ENCODE measurements at regions not wholly inside any gene's neighbourhood (a gene's known extent, or its start where the extent isn't known, plus 50 kb on each side); places are given as distances from the start of the nearest gene placed in this dataset.

- TF ChIP-seq POLR2A (IDR thresholded peaks at IDR 0.05; ENCODE audit: low read length): no peak
- TF ChIP-seq GATA1 (IDR thresholded peaks at IDR 0.05; ENCODE audit: low read depth, low read length): no peak
- no peak for DNase-seq
These were observed 131.2 kb upstream of the KLF4 start for GRCh38 chr9:107620801-107621200.

DNA sequence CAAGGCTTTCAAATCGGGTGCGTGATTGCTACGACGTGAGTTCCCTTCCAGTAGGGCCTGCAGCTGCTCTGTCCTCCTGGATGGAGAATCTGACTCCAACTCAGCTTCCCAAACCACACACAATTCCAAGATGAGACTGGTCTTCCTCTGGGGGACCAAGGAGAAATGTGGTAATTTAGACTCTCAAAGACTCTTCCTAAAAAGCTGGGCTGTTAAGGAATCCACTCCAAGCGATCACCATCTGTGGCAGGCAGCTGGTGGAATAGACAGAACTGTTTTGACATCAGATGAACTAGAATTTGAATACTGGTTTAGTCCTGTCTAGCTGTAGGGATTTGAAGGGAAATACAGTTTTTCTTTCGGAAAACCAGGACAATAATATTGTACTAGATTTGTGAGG, 130.7 kb upstream of the KLF4 start:
- DNase-seq: no peak
- TF ChIP-seq POLR2A (IDR thresholded peaks at IDR 0.05; ENCODE audit: low read length) (no peak), GATA1 (IDR thresholded peaks at IDR 0.05; ENCODE audit: low read depth, low read length) (no peak)

- TF ChIP-seq GATA1 (IDR thresholded peaks at IDR 0.05; ENCODE audit: low read depth, low read length): no peak
- no peak for TF ChIP-seq POLR2A (IDR thresholded peaks at IDR 0.05; ENCODE audit: low read length)
- DNase-seq: no peak
These were observed 125.8 kb upstream of the KLF4 start for GRCh38 chr9:107615321-107615720.

GRCh38 chr9:107614765-107615164, 125.2 kb upstream of the KLF4 start:
- no peak for TF ChIP-seq GATA1 (IDR thresholded peaks at IDR 0.05; ENCODE audit: low read depth, low read length)
- no peak for TF ChIP-seq POLR2A (IDR thresholded peaks at IDR 0.05; ENCODE audit: low read length)

DNA sequence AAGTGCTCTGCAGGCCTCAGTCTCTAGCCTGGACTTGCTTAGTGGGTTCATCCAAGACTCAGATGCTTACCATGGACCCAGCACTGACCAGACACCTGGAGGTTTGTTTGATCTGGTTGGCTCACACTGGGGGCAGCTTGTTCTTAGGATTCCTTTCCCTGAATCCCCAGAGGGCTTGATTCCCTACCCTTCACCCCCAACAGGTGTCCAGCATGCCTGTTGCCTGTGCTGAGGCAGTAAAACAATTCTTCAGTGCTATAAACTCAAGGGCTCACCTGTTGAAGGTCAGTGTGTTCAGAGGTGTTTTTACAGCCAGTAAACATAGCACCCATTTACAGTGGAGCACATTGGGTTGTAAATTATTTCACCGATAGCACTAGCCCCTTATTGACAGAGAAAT, 123.8 kb upstream of the KLF4 start:
- TF ChIP-seq POLR2A (IDR thresholded peaks at IDR 0.05; ENCODE audit: low read length) (no peak), GATA1 (IDR thresholded peaks at IDR 0.05; ENCODE audit: low read depth, low read length) (no peak)
- DNase-seq: no peak

More at GRCh38 chr9:107614765-107615164, 125.2 kb upstream of the KLF4 start:
- DNase-seq: no peak

DNA sequence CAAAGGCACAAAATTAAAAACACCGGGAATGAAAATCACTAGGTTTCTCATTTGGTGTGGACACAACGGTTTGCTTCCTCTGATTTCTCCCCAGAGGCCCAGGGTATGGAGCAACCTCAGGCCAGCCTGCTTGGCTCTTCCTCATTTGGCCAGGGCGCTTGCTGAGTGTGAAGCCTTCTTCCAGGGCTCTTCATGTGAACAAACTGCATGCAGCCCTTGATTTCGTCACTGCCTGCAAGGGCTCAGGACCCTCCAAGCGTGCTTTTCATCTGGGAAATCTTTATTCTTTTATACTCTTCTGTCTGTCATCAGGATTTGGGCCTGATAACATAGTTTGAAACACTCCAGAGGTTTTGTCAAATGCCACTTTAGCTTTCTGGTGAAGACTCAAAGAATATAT, 122.6 kb upstream of the KLF4 start:
- DNase-seq: no peak
- no peak for TF ChIP-seq GATA1 (IDR thresholded peaks at IDR 0.05; ENCODE audit: low read depth, low read length)

DNA sequence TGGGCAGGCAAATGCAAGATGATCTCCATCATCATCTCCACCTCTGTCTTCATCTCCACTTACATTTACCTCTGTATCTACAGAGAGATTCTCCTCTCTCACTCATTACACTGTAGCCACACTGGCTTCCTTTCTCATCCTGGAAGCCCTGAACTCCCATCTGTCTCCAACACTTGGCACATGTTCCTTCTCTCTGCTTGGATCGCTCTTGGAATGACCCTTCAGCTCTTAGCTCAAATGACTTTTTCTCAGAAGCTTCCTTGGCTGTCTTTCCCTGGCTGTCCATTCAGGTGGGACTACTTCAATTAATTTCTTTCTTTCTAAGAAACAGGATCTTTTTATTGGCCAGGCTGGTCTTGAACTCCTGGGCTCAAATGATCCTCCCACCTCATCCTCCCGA, 120.0 kb upstream of the KLF4 start:
- TF ChIP-seq GATA1 (IDR thresholded peaks at IDR 0.05; ENCODE audit: low read depth, low read length) (no peak), POLR2A (IDR thresholded peaks at IDR 0.05; ENCODE audit: low read length) (no peak)
- no peak for DNase-seq

DNA sequence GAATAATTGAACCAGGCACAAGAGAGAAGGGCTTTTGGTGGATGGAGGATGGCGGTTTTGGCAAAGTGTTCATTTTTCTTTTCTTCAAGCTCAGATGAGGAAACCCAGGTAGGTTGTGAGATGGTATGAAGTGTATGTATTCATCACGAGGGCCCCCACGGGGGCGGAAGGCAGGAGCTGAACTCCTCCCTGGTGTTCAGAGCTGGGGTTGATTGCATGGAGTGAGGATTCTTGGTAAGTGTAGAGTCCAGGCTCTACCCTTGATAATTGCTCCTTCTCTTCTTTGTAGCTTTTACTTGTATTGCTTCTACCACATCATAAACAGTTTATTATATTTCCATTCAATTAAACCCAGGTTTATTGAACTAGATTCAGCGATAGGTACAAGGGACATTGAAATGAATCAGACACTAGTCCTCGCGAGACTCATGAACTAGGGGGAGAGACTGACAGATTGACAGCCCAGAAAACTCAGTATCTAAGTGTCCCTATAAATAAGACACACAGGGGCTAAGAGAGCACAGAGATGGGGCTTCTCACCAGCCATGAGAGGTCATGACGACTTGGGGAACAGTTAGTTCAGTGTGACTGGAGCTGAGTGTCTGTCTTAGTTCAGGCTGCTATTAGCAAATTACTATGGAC, 116.7 kb upstream of the KLF4 start:
- no peak for DNase-seq
- TF ChIP-seq POLR2A (IDR thresholded peaks at IDR 0.05; ENCODE audit: low read length) (no peak), GATA1 (IDR thresholded peaks at IDR 0.05; ENCODE audit: low read depth, low read length) (no peak)

DNA sequence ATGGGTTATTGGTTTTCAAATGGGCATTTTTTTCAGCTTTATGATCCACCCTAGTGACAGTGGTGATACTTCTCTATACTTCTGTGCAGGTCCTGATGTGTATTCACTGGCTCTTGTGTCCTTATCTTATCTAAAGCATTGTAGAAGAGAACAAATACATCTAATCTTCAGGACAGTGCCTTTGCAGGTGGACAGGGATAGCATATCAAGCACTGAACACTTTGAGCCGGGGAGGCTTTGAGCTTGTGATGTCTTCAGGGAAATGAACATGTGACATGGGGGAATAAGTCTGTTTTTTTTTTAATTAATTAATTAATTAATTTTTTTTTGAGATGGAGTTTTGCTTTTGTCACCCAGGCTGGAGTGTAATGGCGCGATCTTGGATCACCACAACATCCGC, 115.5 kb upstream of the KLF4 start:
- TF ChIP-seq GATA1 (IDR thresholded peaks at IDR 0.05; ENCODE audit: low read depth, low read length) (no peak), POLR2A (IDR thresholded peaks at IDR 0.05; ENCODE audit: low read length) (no peak)
- DNase-seq: peak in 1 of 2 experiments; percentile 66

GRCh38 chr9:107603281-107603680, 113.7 kb upstream of the KLF4 start:
- TF ChIP-seq GATA1 (IDR thresholded peaks at IDR 0.05; ENCODE audit: low read depth, low read length) (no peak), POLR2A (IDR thresholded peaks at IDR 0.05; ENCODE audit: low read length) (no peak)
- no peak for DNase-seq

DNA sequence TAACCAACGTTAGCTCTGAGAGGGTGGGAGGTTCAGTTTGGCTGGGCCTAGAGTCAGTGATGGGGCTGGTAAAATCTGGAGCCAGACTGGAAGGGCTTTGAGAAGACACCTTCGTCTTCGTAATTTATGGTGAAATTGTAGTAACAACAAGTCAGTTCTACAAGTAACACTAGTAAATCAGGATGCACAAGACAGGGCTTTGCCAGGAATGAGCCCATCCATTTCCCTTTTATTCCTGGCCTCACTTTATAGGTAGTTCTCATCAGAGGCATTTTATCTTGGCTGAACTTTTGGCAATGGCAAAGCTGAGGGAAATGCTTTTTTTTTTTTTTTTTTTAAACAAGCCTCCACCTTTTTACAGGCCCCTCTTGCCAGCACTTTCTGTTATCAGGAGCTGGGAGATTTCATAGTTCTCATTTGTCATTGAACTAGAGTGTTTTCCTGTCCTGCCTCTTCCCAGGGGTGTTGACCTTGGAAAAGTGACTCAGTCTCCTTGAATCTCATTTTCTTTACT, 110.5 kb upstream of the KLF4 start:
- TF ChIP-seq GATA1 (IDR thresholded peaks at IDR 0.05; ENCODE audit: low read depth, low read length) (no peak), POLR2A (IDR thresholded peaks at IDR 0.05; ENCODE audit: low read length) (no peak)
- no peak for DNase-seq

GRCh38 chr9:107597743-107598217, 108.2 kb upstream of the KLF4 start:
- no peak for DNase-seq
- TF ChIP-seq POLR2A (IDR thresholded peaks at IDR 0.05; ENCODE audit: low read length) (no peak), GATA1 (IDR thresholded peaks at IDR 0.05; ENCODE audit: low read depth, low read length) (no peak)

DNA sequence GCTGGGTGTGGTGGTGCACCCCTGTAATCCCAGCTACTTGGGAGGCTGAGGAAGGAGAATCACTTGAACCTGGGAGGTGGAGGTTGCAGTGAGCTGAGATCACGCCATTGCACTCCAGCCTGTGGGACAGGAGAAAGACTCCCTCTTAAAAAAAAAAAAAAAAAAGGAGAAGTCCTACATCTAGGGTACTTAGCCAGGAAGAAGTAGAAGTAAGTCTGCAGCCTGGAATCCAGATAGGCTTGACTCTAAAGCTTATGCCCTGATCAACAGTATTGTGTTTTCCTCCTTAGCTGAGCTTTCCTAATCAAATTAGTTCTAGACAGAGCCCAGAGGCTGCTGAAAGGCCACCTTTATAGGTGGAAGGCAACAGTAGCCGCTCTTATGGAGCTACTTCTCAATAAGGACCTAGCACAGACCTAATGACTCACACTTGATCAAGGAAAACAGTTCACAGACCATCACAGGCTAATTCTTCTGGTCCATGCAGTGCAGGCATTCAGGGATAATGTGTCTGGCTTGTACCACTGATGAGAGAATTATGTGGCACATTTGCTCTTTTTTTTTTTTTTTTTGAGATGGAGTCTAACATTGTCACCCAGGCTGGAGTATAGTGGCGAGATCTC, 105.5 kb upstream of the KLF4 start:
- no peak for TF ChIP-seq POLR2A (IDR thresholded peaks at IDR 0.05; ENCODE audit: low read length)
- no peak for TF ChIP-seq GATA1 (IDR thresholded peaks at IDR 0.05; ENCODE audit: low read depth, low read length)
- no peak for DNase-seq

DNA sequence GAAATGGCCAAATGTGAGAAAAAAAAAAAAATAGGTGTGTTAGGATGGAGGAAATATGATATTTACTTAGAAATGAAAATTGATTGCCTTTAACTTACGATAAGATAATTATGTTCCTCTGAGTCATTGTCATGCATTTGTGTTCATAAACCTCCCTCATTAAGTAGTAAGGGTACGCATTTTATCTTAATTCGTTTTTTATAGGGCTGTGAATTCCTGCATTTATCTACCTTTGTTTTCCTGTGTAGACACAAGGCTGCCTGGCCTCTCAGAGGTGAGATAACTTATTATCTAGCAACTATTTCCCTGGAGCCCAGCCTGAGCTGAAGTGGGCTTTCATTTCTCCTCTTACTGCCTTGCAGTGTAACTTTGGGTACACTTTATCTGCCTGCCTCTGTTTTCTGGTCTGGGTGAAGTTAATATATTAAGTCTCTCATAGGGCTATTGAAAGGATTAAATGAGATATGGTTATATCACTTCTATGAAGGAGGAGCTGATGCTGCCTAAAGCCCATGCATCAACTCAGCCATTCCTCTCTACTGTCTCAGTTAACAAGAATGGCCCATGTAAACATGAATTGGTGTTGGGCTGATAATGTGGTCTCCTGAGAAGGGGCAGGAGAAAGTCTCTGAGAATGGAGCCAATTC, 103.8 kb upstream of the KLF4 start:
- TF ChIP-seq GATA1 (IDR thresholded peaks at IDR 0.05; ENCODE audit: low read depth, low read length) (no peak), POLR2A (IDR thresholded peaks at IDR 0.05; ENCODE audit: low read length) (no peak)
- DNase-seq: no peak

Measured in erythroblast (primary cell).